Middle frontal gyrus (tissue), 1 donor: ENCODE measurements at regions not wholly inside any gene's neighbourhood (a gene's known extent, or its start where the extent isn't known, plus 50 kb on each side); places are given as distances from the start of the nearest gene placed in this dataset.
"Not testable (repeated sequence)": the region's sequence is repeated elsewhere in the genome, so short reads cannot be mapped to it uniquely, and the experiment has no call there.

Source experiments
- DNase-seq: peaks from one replicate; pipeline ENCODE4 v3.0.0-alpha.2; 2015; ENCODE audit warnings: low spot score; ENCODE audit errors: extremely low spot score

DNA sequence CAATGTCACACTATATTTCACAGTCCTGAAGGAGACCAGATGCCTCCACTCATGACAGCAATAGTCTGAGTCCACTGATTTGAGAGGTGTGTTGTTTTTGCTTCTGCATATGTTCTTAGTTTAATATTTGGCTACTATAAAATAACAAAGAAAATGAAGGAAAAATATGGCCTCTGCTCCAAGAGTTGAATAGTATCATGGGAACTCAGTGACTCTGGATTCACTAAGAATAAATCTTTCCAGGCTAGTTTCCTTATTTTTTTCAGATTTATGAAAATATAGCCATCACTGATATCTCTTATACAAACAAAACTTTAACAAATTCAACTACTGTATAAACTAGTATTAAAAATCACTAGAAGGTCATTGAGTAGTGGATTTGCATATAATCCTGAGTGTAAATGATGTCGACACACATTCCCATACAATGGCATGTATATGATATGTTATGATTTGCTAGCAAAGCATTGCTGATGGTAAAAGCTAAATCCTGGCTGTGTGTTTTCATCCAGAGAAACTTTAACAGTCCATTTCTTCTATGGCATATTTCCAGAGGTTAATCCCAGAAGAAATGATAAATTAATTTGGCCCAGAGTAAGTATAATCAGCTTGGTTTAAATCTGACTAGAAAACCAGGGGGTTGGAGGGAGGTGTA, 66.0 kb upstream of the VIPR2 start:
- no peak for DNase-seq

- DNase-seq = no peak
Observed at GRCh38 chr7:159209429-159209828, 64.8 kb upstream of the VIPR2 start.

DNA sequence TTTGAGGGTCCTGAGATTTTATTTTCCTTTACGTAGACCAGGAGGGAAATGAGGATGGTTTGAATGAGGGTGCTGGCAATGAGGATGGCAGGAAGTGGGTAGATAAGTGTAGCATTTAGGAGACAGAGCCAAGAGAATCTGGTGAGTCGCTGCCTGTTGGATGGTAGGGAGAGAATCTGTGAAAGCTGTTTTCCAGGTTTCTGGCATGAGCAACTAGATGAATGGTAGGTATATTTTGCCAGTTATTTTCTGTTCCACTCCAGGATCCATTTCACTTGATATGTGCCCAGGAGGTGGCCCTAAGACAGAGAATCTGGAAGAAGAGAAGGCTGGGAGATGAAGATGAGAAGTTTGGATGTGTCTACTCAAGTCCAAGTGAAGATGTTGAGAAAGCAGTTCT, 63.3 kb upstream of the VIPR2 start:
- no peak for DNase-seq

DNA sequence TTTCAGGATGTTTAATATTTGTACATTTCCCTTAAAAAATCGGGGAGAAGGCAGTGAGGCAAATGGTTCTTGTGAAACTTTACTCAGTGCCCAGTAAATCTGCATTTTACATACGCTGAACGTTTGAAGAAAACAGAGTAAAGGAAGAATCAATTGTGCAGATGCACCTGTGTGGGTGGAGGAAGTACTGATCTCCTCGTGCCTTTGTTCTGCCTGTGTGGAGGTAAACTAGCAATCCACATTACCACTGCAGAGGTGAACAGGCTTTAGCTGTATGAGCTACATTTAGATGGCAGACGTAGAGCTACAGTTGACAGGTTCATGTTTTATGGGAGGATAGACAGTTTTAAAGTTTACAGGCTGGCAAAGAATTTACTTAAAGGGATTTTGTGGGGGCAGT, 62.7 kb upstream of the VIPR2 start:
- DNase-seq = no peak

DNA sequence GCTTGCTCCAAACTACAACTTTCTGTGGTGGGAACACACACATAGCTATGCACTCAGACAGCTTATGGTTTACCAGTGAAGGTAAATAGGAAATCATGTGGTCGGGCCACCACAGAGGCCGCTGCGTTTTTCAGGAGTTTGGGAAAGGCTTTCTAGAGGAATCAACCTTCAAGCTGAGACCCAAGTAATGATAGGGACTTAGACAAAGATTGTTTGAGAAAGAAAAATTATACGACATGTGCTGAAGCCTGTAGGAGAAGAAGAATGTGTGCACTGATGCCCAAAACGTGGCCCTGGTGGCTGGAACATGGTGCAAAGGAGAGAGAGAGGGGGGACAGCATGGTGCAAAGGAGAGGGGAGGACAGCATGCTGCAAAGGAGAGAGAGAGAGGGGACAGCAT, 61.2 kb upstream of the VIPR2 start:
- DNase-seq = no peak

- no peak for DNase-seq
Observed at GRCh38 chr7:159204664-159205063, 60.0 kb upstream of the VIPR2 start.

DNA sequence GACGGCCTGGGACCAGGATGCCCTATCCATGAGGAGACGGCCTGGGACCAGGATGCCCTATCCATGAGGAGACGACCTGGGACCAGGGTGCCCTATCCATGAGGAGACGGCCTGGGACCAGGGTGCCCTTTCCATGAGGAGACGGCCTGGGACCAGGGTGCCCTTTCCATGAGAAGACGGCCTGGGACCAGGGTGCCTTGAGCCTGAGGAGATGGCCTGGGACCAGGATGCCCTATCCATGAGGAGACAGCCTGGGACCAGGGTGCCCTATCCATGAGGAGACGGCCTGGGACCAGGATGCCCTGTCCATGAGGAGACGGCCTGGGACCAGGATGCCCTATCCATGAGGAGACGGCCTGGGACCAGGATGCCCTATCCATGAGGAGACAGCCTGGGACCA, 58.6 kb upstream of the VIPR2 start:
- DNase-seq = not testable (repeated sequence)

GRCh38 chr7:159201722-159202330, 57.2 kb upstream of the VIPR2 start:
- no peak for DNase-seq

- no peak for DNase-seq
Observed at GRCh38 chr7:159200421-159200820, 55.8 kb upstream of the VIPR2 start.

- DNase-seq = no peak
Observed at GRCh38 chr7:159198016-159198724, 53.5 kb upstream of the VIPR2 start.

DNA sequence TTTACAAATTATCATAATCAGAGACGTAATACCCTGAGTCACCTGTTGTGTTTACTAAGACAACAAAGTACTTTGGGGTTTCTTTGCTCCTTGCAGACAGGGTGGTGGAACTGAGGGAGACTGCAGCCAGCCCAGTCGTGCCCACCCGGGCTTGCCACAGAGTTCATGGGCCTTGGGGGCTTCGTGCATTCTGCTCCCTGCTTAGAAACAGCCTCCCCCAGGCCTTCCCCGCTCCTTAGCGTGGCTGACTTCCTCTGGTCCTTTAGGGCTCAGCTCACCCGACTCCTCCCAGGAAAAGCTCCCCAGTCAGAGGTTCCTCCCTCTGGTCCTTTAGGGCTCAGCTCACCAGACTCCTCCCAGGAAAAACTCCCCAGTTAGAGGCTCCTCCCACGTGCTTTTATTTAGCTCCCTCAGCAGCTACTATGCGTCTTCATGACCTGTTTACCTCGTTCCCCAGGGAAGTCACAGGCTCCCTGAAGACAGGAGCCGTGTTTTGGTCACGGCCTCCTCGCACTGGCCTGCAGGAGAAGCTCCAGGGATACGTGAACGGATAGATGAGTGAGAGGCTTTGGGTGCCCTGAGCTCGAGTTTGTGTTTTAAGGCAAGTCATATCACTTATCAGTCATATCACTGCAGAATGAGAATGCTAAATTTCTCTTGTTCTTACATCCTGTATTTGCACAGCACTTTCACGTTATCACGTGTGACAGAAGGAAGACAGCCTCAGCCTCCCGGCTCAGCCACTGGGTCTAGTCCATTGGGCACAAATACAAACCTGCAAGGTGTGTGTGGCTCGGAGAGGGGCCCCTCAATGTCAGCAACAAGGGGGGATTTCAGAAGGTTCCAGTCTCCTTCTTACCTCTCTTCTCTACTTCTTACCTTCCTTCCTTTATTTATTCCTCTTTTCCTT, 52.7 kb upstream of the VIPR2 start:
- no peak for DNase-seq

DNA sequence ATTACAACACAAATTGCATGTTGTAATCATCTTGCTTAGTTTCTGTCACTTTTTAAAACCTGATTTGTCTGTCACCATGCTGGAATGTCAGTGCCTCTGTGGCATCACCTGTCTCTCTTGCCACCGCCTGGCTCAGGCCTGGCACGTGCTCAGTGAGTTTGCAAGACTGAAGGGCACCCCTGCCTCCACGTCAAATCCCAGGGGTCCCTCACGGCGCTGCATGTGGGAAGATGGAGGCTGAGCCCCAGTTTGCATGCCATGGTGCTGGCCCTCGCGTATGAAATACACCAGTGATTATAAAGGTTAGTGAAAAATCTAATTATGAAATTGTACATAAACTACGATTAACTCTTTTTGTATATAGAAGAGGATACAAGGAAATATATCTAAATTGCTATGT, 51.9 kb upstream of the VIPR2 start:
- DNase-seq = no peak

GRCh38 chr7:159195946-159196345, 51.3 kb upstream of the VIPR2 start:
- no peak for DNase-seq
